ENCODE measurements at regions not wholly inside any gene's neighbourhood (a gene's known extent, or its start where the extent isn't known, plus 50 kb on each side); places are given as distances from the start of the nearest gene placed in this dataset.

GRCh38 chr4:138774940-138775339 lies 240.6 kb upstream of the NOCT start:
- TF ChIP-seq EZH2 (IDR thresholded peaks at IDR 0.05) (no peak), POLR2AphosphoS5 (IDR thresholded peaks at IDR 0.05; ENCODE audit: borderline replicate concordance, low read depth, low read length) (no peak)
